ENCODE measurements at regions not wholly inside any gene's neighbourhood (a gene's known extent, or its start where the extent isn't known, plus 50 kb on each side); places are given as distances from the start of the nearest gene placed in this dataset.

DNA sequence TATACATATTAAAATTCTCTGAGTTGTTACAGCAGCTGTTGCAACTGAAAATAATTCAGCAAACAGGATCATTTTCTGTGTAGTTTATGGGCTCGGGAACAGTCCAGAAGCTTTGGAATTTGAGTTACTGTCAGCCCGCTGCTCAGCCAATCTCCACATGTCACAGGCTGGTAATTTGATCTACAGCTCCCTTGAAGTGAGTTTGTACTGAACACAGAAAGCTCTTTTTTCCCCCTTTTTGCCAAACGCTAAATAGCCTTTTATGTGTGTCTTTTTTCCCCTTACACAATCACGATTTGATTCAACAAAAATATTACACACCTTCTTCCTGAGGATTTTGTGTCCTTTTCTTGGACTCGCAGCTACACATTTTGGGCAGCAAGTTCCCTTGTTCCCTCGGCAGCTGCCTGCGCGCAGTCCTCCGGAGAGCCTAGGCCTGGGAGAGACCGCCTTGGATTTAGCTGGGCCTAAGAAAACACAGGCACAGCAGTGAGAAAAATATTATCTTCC, 371.4 kb downstream of the KCNRG start:
- H3K27ac ChIP-seq = peak overlapping the region in 1 of 2 donors; percentile 17
- no peaks in the 10 kb centered on the region for H3K27me3 ChIP-seq
- no peak overlapping the region for H3K4me3 ChIP-seq
- DNase-seq = no peak
- WGBS, 3 donors = 19 to 25% (median 24%) methylated on average over 10 of the region's 10 CpGs
- TF ChIP-seq POLR2A (IDR thresholded peaks at IDR 0.05) (no peak), CTCF (IDR thresholded peaks at IDR 0.05) (no peak), EP300 (IDR thresholded peaks at IDR 0.05) (no peak)
- H3K36me3 ChIP-seq = no peaks in the 10 kb centered on the region
- no peaks in the 10 kb centered on the region for H3K4me1 ChIP-seq (ENCODE audit: insufficient read depth)
- intact Hi-C loops (cut with DNase I) = no loop called here
- H3K9me3 ChIP-seq = no peaks in the 10 kb centered on the region

- DNase-seq = peak in 3 of 5 donors; percentile 14 to 36 (median 20)
- H3K27me3 ChIP-seq = no peaks in the 10 kb centered on the region
- WGBS, 3 donors = 50 to 74% (median 68%) methylated on average over 6 of the region's 6 CpGs
- H3K4me3 ChIP-seq = no peak overlapping the region
- H3K9me3 ChIP-seq = no peaks in the 10 kb centered on the region
- H3K27ac ChIP-seq = peak overlapping the region in 1 of 2 donors; percentile 17
- no peaks in the 10 kb centered on the region for H3K4me1 ChIP-seq (ENCODE audit: insufficient read depth)
- TF ChIP-seq EP300 (IDR thresholded peaks at IDR 0.05) = no peak
- TF ChIP-seq POLR2A (IDR thresholded peaks at IDR 0.05) = no peak
- TF ChIP-seq CTCF (IDR thresholded peaks at IDR 0.05) = no peak
- H3K36me3 ChIP-seq = no peaks in the 10 kb centered on the region
- intact Hi-C loops (cut with DNase I) = no loop called here
Measured at GRCh38 chr13:50387051-50387581, 371.9 kb downstream of the KCNRG start.

GRCh38 chr13:50388481-50388880, 373.2 kb downstream of the KCNRG start:
- H3K4me3 ChIP-seq = no peak overlapping the region
- H3K27ac ChIP-seq = no peak overlapping the region
- WGBS, 3 donors = 68 to 76% (median 74%) methylated on average over 3 of the region's 3 CpGs
- no peaks in the 10 kb centered on the region for H3K27me3 ChIP-seq
- TF ChIP-seq CTCF (IDR thresholded peaks at IDR 0.05) (no peak), EP300 (IDR thresholded peaks at IDR 0.05) (no peak), POLR2A (IDR thresholded peaks at IDR 0.05) (no peak)
- no peaks in the 10 kb centered on the region for H3K36me3 ChIP-seq
- no peak for DNase-seq
- intact Hi-C loops (cut with DNase I) = no loop called here
- no peaks in the 10 kb centered on the region for H3K4me1 ChIP-seq (ENCODE audit: insufficient read depth)
- H3K9me3 ChIP-seq = no peaks in the 10 kb centered on the region

- WGBS, 3 donors = 37 to 71% (median 43%) methylated on average over 4 of the region's 4 CpGs
- no peak for TF ChIP-seq EP300 (IDR thresholded peaks at IDR 0.05)
- no peak for TF ChIP-seq POLR2A (IDR thresholded peaks at IDR 0.05)
- no peak for TF ChIP-seq CTCF (IDR thresholded peaks at IDR 0.05)
- DNase-seq = no peak
- Histone ChIP-seq H3K4me3 (no peak overlapping the region), H3K9me3 (no peaks in the 10 kb centered on the region), H3K4me1 (ENCODE audit: insufficient read depth) (no peaks in the 10 kb centered on the region), H3K36me3 (no peaks in the 10 kb centered on the region), H3K27me3 (no peaks in the 10 kb centered on the region), H3K27ac (no peak overlapping the region)
- intact Hi-C loops (cut with DNase I) = no loop called here
Measured at GRCh38 chr13:50389726-50390125, 374.5 kb downstream of the KCNRG start.

Measured in ovary (tissue), 7 donors.